ENCODE measurements at regions not wholly inside any gene's neighbourhood (a gene's known extent, or its start where the extent isn't known, plus 50 kb on each side); places are given as distances from the start of the nearest gene placed in this dataset.

DNA sequence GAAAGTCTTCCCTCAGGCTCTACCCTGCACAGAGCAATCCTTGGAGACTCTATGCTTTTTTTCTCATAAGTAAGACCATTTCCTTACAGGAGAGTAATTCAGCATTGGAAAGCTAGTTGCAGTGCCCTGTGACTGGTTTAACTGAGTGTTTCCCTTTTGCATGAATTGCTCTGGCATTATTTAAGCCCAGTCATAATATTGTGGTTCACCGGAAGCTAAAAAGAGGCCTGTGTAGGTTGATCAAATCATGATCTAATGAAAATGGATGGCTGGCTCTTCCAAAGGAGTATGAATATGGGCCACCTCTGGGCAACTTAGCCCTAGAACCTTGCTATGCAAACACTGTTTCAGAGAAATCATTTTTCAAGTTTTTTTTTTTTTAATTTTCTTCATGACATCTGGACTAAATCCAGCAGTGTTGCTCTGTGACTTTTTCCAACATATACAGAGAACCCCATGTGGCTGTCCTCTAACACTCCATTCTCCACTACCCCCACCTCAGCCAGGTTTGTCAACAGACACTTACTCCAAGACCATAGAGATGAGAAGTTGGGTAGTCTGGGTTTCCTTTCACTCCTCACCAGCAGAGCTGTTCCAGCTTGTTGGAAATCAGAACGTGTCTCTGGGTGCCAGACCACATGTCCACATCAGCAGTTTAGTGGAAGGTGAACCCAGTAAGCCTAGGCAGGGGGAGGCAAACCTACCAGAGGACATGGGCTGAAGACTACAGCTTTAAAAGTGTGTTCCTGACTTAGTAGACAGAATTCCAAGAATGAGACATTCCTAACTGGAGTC is 175.2 kb upstream of the SLC14A2 start:
- TF ChIP-seq, protein P1, sequence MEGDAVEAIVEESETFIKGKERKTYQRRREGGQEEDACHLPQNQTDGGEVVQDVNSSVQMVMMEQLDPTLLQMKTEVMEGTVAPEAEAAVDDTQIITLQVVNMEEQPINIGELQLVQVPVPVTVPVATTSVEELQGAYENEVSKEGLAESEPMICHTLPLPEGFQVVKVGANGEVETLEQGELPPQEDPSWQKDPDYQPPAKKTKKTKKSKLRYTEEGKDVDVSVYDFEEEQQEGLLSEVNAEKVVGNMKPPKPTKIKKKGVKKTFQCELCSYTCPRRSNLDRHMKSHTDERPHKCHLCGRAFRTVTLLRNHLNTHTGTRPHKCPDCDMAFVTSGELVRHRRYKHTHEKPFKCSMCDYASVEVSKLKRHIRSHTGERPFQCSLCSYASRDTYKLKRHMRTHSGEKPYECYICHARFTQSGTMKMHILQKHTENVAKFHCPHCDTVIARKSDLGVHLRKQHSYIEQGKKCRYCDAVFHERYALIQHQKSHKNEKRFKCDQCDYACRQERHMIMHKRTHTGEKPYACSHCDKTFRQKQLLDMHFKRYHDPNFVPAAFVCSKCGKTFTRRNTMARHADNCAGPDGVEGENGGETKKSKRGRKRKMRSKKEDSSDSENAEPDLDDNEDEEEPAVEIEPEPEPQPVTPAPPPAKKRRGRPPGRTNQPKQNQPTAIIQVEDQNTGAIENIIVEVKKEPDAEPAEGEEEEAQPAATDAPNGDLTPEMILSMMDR (IDR thresholded peaks at IDR 0.05; ENCODE audit: borderline replicate concordance), result no peak
- Histone ChIP-seq H3K36me3 (no peaks in the 10 kb centered on the region), H3K4me1 (peaks cover 8% of the 10 kb centered on the region), H3K9me3 (replicated peaks) (no peaks in the 10 kb centered on the region), H3K4me3 (no peak overlapping the region), H3K27ac (replicated peaks) (no peak overlapping the region), H3K27me3 (ENCODE audit: low read depth) (no peaks in the 10 kb centered on the region)
- intact Hi-C loops (cut with micrococcal nuclease), result no loop called here
- DNase-seq, result no peak

DNA sequence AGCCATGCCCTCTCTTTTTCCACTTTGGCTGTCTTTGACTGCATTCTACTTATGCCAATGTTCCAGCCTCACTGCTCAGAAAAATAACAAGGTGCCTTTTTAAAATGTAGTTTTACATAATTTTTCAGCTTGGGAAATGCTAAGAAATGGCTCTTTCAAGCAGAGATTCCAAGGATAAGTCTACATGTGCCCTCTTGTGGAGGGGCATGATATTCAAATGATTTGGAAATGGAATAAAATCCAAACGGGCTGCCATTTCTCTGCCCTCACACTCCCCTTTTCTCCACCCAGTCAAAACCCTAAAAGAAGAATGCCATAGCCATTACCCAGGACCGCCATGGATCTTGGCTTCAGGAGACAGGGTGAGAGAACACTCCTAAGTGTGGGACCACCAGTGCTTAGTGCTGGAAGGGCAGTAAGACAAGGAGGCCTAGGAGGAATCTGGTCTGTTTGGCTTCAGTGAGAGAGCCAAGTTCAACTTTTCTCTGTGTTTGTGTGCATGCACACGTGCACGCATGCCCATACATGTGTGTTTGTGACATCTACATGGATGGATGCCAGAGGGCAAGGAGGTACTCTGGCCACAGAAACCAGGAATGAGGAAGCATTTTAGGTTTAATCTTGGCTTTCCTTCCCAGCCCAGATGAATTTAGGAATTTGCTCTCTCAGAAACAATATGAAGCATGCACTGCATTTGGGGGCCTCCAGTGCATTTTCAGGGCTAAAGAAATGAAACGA is 174.0 kb upstream of the SLC14A2 start:
- no peaks in the 10 kb centered on the region for H3K36me3 ChIP-seq
- no peaks in the 10 kb centered on the region for H3K4me1 ChIP-seq
- TF ChIP-seq, protein P1 (IDR thresholded peaks at IDR 0.05; ENCODE audit: borderline replicate concordance), result peak; percentile 26
- H3K4me3 ChIP-seq, result no peak overlapping the region
- peaks cover 5% of the 10 kb centered on the region for H3K27me3 ChIP-seq (ENCODE audit: low read depth)
- intact Hi-C loops (cut with micrococcal nuclease), result no loop called here
- DNase-seq, result no peak
- H3K27ac ChIP-seq (replicated peaks), result no peak overlapping the region
- H3K9me3 ChIP-seq (replicated peaks), result no peaks in the 10 kb centered on the region

DNA sequence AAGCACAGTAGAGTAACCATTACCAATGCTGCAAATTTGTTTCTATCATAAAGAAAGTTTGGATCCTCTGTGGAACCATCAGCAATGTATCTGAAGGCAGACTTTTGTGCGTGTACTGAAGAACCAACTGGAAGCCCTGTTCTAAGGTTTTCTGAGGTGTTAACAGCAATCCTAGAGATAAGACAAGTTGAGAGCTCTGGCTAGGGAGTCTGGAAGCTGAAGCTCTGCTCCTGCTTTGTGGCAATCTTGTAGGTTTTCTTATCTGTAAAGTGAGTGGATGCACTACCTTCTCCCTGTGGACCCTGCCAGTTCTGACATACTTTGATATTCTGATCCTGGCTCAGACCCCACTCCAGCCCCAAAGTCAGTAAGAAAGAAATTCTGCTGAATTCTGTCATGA is 171.2 kb upstream of the SLC14A2 start:
- no peak overlapping the region for H3K4me3 ChIP-seq
- no peaks in the 10 kb centered on the region for H3K36me3 ChIP-seq
- TF ChIP-seq, protein P1 (IDR thresholded peaks at IDR 0.05; ENCODE audit: borderline replicate concordance), result no peak
- intact Hi-C loops (cut with micrococcal nuclease), result no loop called here
- no peaks in the 10 kb centered on the region for H3K4me1 ChIP-seq
- H3K9me3 ChIP-seq (replicated peaks), result no peaks in the 10 kb centered on the region
- no peak for DNase-seq
- H3K27ac ChIP-seq (replicated peaks), result no peak overlapping the region
- peaks cover 5% of the 10 kb centered on the region for H3K27me3 ChIP-seq (ENCODE audit: low read depth)

DNA sequence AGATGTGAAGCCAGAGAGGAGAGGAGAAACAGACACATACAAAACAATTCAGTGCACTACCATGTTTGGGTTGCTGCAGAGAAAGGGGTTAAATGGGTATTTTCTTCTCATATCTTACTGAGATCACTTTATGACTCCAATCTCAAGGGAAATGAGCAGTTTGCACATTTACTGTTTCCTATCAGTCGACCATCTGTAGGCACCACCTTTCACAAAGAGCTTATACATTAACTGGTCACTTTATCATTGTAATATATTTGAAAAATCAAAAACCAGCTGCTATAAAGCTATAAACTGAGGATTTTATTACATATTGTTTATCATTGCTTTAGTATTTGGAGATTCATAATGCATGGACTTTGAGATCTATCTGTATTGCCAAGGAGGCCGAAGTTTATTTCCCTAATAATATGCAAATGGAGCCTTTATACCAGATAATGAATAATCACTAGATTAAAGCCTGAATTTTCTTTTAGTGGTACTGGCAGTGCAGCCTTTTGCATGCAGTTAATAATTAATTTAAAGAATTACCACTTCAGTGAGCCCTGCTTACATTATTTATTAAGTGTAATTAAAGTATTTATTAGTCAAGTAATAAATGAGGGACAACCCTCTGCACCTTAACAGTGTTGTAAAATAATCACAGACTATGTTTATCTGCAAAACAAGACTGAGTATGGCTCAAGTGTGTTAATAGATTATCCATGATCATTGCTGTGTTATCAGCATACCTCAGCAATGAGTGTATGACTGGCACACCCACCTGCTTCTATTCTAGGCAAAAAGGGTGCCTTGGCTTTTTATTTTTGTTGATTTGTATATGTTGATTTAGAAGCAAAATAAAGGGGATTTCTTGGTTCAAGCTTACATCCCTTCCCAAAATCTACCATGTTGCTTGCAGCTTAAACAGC is 167.7 kb upstream of the SLC14A2 start:
- peaks cover 4% of the 10 kb centered on the region for H3K4me1 ChIP-seq
- H3K4me3 ChIP-seq, result no peak overlapping the region
- H3K27me3 ChIP-seq (ENCODE audit: low read depth), result peaks cover 5% of the 10 kb centered on the region
- intact Hi-C loops (cut with micrococcal nuclease), result no loop called here
- H3K9me3 ChIP-seq (replicated peaks), result no peaks in the 10 kb centered on the region
- H3K36me3 ChIP-seq, result no peaks in the 10 kb centered on the region
- no peak overlapping the region for H3K27ac ChIP-seq (replicated peaks)
- TF ChIP-seq, protein P1 (IDR thresholded peaks at IDR 0.05; ENCODE audit: borderline replicate concordance), result no peak
- no peak for DNase-seq

DNA sequence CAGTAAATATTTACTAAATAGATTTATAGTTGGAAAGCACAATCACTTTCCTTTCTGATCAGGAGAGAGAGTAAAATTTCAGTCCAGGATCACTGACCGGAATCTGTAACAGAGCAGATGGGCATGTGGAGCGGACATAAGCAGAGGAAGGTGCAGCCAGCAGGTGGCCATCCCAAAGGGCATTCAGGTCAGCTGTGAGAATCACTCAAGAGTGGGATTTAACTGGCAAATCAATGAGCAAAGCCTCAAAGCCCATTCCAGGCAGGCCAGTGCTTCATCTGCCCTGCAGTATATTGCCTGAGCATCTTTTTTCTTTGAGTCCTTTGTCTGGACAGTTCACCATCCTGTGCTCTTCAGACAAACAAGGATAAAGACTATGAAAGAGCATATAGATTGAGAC is 166.4 kb upstream of the SLC14A2 start:
- peaks cover 5% of the 10 kb centered on the region for H3K27me3 ChIP-seq (ENCODE audit: low read depth)
- no peak for DNase-seq
- H3K4me3 ChIP-seq, result no peak overlapping the region
- TF ChIP-seq, protein P1 (IDR thresholded peaks at IDR 0.05; ENCODE audit: borderline replicate concordance), result no peak
- H3K27ac ChIP-seq (replicated peaks), result peak overlapping the region; percentile 67
- H3K9me3 ChIP-seq (replicated peaks), result no peaks in the 10 kb centered on the region
- intact Hi-C loops (cut with micrococcal nuclease), result no loop called here
- no peaks in the 10 kb centered on the region for H3K36me3 ChIP-seq
- peaks cover 4% of the 10 kb centered on the region for H3K4me1 ChIP-seq

All from left ventricle myocardium inferior (tissue), 1 donor.